ENCODE measurements at regions not wholly inside any gene's neighbourhood (a gene's known extent, or its start where the extent isn't known, plus 50 kb on each side); places are given as distances from the start of the nearest gene placed in this dataset.

GRCh38 chr18:77359561-77360314 is 110.1 kb downstream of the GALR1 start:
- no peaks in the 10 kb centered on the region for H3K79me2 ChIP-seq (ENCODE audit: insufficient read depth, low read length)
- H4K20me1 ChIP-seq (ENCODE audit: insufficient read depth, low read length) = no peaks in the 10 kb centered on the region
- no peaks in the 10 kb centered on the region for H3K9me3 ChIP-seq (ENCODE audit: low read length)
- CTCF ChIA-PET (ENCODE audit: low intra/inter-chr PET ratio, low total read pairs) = no interaction called here
- DNase-seq (ENCODE audit: low spot score) (no peak), FAIRE-seq (no peak), ATAC-seq (no peak)
- POLR2A ChIA-PET = no interaction called here
- no peak for TF ChIP-seq ZNF24 (IDR thresholded peaks at IDR 0.05)
- no peak for TF ChIP-seq ZIK1 (CRISPR knock-in tag; IDR thresholded peaks at IDR 0.05; ENCODE audit: borderline replicate concordance, low read depth)
- TF ChIP-seq ZNF784 (CRISPR knock-in tag; IDR thresholded peaks at IDR 0.05; ENCODE audit: borderline replicate concordance) = no peak
- no peak for TF ChIP-seq NPAS2 (CRISPR knock-in tag; IDR thresholded peaks at IDR 0.05; ENCODE audit: borderline replicate concordance)
- TF ChIP-seq ZNF337 (CRISPR knock-in tag; IDR thresholded peaks at IDR 0.05; ENCODE audit: borderline replicate concordance, low read depth) = no peak
- no peak for TF ChIP-seq CENPT (CRISPR knock-in tag; IDR thresholded peaks at IDR 0.05; ENCODE audit: low read depth)
- no peak for TF ChIP-seq FOXA3 (CRISPR knock-in tag; IDR thresholded peaks at IDR 0.05)
- no peak for TF ChIP-seq NCOA2 (CRISPR knock-in tag; IDR thresholded peaks at IDR 0.05)
- no peak for TF ChIP-seq ZNF572 (CRISPR knock-in tag; IDR thresholded peaks at IDR 0.05)
- no peak for TF ChIP-seq POLR2AphosphoS2 (IDR thresholded peaks at IDR 0.05; ENCODE audit: low read depth, low read length)
- BruUV-seq (replicated peaks) = no TSS peak
- no peak overlapping the region for H3K4me2 ChIP-seq (ENCODE audit: low read depth, low read length)
- H3K9ac ChIP-seq (ENCODE audit: insufficient read depth, low read depth, low read length) = no peak overlapping the region
- 0 out of 5 replicates have a peak, but pooled peaks cover 0 to 8% of the 10 kb centered on the region in 2 experiments for H3K27me3 ChIP-seq (ENCODE audit: control insufficient read depth in 1 of 2, insufficient read depth in 2 of 2, low read length in 2 of 2)
- no peak overlapping the region for H3K27ac ChIP-seq (ENCODE audit: extremely low read length, insufficient read depth, low read length)
- WGBS (ENCODE audit: low lambda C conversion rate) = 37% methylated on average over 4 of the region's 4 CpGs
- H2AFZ ChIP-seq (ENCODE audit: low read length) = no peak overlapping the region
- H3K36me3 ChIP-seq (replicated peaks in 1 of 2; ENCODE audit: control insufficient read depth in 1 of 2, insufficient read depth in 2 of 2, low read length in 2 of 2) = no peaks in the 10 kb centered on the region
- no peak overlapping the region for H3K4me3 ChIP-seq (replicated peaks in 1 of 3; ENCODE audit: insufficient read depth in 1 of 3, low read depth in 2 of 3, low read length in 3 of 3)
- no peaks in the 10 kb centered on the region for H3K4me1 ChIP-seq (ENCODE audit: insufficient read depth, low read length)
- intact Hi-C loops (cut with micrococcal nuclease; ENCODE audit: unreplicated experiment) (no loop called here), in situ Hi-C loops (cut with HindIII; ENCODE audit: extremely low pct_ligation_motif_present, low pct_unique_long_range_greater_than_20kb) (no loop called here)

Data from HepG2 (cell line).